CD4-positive, alpha-beta T cell treated with Interleukin-2 at 100 ng/mL for 4 hours (primary cell): ENCODE measurements at regions not wholly inside any gene's neighbourhood (a gene's known extent, or its start where the extent isn't known, plus 50 kb on each side); places are given as distances from the start of the nearest gene placed in this dataset.
A peak's percentile ranks its signal among the peaks of the same experiment; 100 is the strongest.
"Not testable (repeated sequence)": the region's sequence is repeated elsewhere in the genome, so short reads cannot be mapped to it uniquely, and the experiment has no call there.

Experiments
- DNase-seq: peaks from one replicate; pipeline ENCODE4 v3.0.0-alpha.2; 2020; ENCODE audit warnings: low spot score

- DNase-seq, result no peak
These were observed 126.6 kb downstream of the AKAP11 start for GRCh38 chr13:42398533-42398932.

GRCh38 chr13:42400188-42400833, 128.4 kb downstream of the AKAP11 start:
- DNase-seq, result no peak

- DNase-seq, result no peak
These were observed 129.4 kb downstream of the AKAP11 start for GRCh38 chr13:42401376-42401775.

GRCh38 chr13:42405665-42406390, 133.9 kb downstream of the AKAP11 start:
- peak; percentile 67 for DNase-seq

- DNase-seq, result no peak
These were observed 137.1 kb downstream of the AKAP11 start for GRCh38 chr13:42409075-42409474.

- DNase-seq, result no peak
These were observed 137.6 kb downstream of the AKAP11 start for GRCh38 chr13:42409551-42409950.

GRCh38 chr13:42412812-42413483, 141.0 kb downstream of the AKAP11 start:
- no peak for DNase-seq

GRCh38 chr13:42413484-42413815, 141.5 kb downstream of the AKAP11 start:
- no peak for DNase-seq

- no peak for DNase-seq
These were observed 145.7 kb downstream of the AKAP11 start for GRCh38 chr13:42417626-42418025.

GRCh38 chr13:42418184-42418583, 146.2 kb downstream of the AKAP11 start:
- no peak for DNase-seq

GRCh38 chr13:42420304-42420703, 148.4 kb downstream of the AKAP11 start:
- no peak for DNase-seq

- DNase-seq, result no peak
These were observed 150.7 kb downstream of the AKAP11 start for GRCh38 chr13:42422681-42423080.

- DNase-seq, result no peak
These were observed 149.8 kb upstream of the TNFSF11 start for GRCh38 chr13:42424182-42424581.

- DNase-seq, result no peak
These were observed 128.6 kb upstream of the TNFSF11 start for GRCh38 chr13:42445354-42445753.

- not testable (repeated sequence) for DNase-seq
These were observed 127.4 kb upstream of the TNFSF11 start for GRCh38 chr13:42446597-42446996.

GRCh38 chr13:42453091-42453645, 120.8 kb upstream of the TNFSF11 start:
- no peak for DNase-seq

GRCh38 chr13:42454749-42455148, 119.2 kb upstream of the TNFSF11 start:
- no peak for DNase-seq

- DNase-seq, result no peak
These were observed 115.8 kb upstream of the TNFSF11 start for GRCh38 chr13:42458193-42458592.

GRCh38 chr13:42466123-42466522, 107.8 kb upstream of the TNFSF11 start:
- no peak for DNase-seq

- no peak for DNase-seq
These were observed 107.3 kb upstream of the TNFSF11 start for GRCh38 chr13:42466609-42467008.

- DNase-seq, result no peak
These were observed 99.0 kb upstream of the TNFSF11 start for GRCh38 chr13:42474954-42475353.

GRCh38 chr13:42477596-42478190, 96.3 kb upstream of the TNFSF11 start:
- no peak for DNase-seq
